ENCODE measurements at regions not wholly inside any gene's neighbourhood (a gene's known extent, or its start where the extent isn't known, plus 50 kb on each side); places are given as distances from the start of the nearest gene placed in this dataset.
"Not testable (repeated sequence)": the region's sequence is repeated elsewhere in the genome, so short reads cannot be mapped to it uniquely, and the experiment has no call there.

GRCh38 chr22:21150863-21151262, 105.1 kb downstream of the LRRC74B start:
- DNase-seq = peak in 1 of 2 donors; percentile 1

- not testable (repeated sequence) for DNase-seq
These were observed 142.1 kb downstream of the LRRC74B start for GRCh38 chr22:21187841-21188240.

GRCh38 chr22:21212054-21212453, 166.3 kb downstream of the LRRC74B start:
- DNase-seq = not testable (repeated sequence)

GRCh38 chr22:21215973-21216731, 167.4 kb upstream of the RIMBP3B start:
- not testable (repeated sequence) for DNase-seq

- not testable (repeated sequence) for DNase-seq
These were observed 158.7 kb upstream of the RIMBP3B start for GRCh38 chr22:21224900-21225299.

- not testable (repeated sequence) for DNase-seq
These were observed 156.5 kb upstream of the RIMBP3B start for GRCh38 chr22:21226901-21227693.

GRCh38 chr22:21251435-21251834, 132.1 kb upstream of the RIMBP3B start:
- not testable (repeated sequence) for DNase-seq

- not testable (repeated sequence) for DNase-seq
These were observed 100.9 kb upstream of the RIMBP3B start for GRCh38 chr22:21282646-21283045.

- DNase-seq = not testable (repeated sequence)
These were observed 89.8 kb upstream of the RIMBP3B start for GRCh38 chr22:21293702-21294101.

- DNase-seq = not testable (repeated sequence)
These were observed 55.9 kb upstream of the RIMBP3B start for GRCh38 chr22:21327629-21328028.

Data from activated CD4-positive, alpha-beta T cell treated with anti-CD3 and anti-CD28 coated beads for 4 hours (primary cell).